PC-3 (cell line): ENCODE measurements at regions not wholly inside any gene's neighbourhood (a gene's known extent, or its start where the extent isn't known, plus 50 kb on each side); places are given as distances from the start of the nearest gene placed in this dataset.

Experiments used
- ATAC-seq: fragments of 200-7000 bp; cut with Tn5 transposase; 2 replicates; pipeline ENCODE4 v1.9.1; 2020; ENCODE audit warnings: mild to moderate bottlenecking, moderate library complexity
- BruUV-seq: library from RNA; stranded (reverse); fragments of 400-500 nt; replicated peaks from 2 replicates; lab custom pipeline; 2021; lab: Mats Ljungman, UMichigan
- CTCF ChIA-PET: fragments of 300-600 bp; sonication (Branson Sonifier 250); formaldehyde crosslinking; loops from one replicate; lab custom pipeline; 2022; ENCODE audit warnings: antibody characterized with exemption; lab: Charles Lee
- POLR2A ChIA-PET: fragments of 300-600 bp; sonication (Branson Sonifier 250); formaldehyde crosslinking; loops from one replicate; lab custom pipeline; 2022; ENCODE audit warnings: antibody characterized with exemption; ENCODE audit not compliant: unreplicated experiment; lab: Charles Lee
- DNase-seq: peaks from one replicate; pipeline ENCODE4 v3.0.0-alpha.2; 2015
- H2AFZ ChIP-seq: fragments of 300-600 bp; sonication (generic); 2 replicates; pipeline ENCODE4 v1.6.0; 2016; ENCODE audit warnings: antibody characterized with exemption, low read length
- H3F3A ChIP-seq: fragments of 300-600 bp; sonication (generic); one replicate; pipeline ENCODE4 v1.6.0; 2017; ENCODE audit warnings: antibody characterized with exemption, low read length, control low read depth, mild to moderate bottlenecking; ENCODE audit not compliant: unreplicated experiment
- H3K27ac ChIP-seq: fragments of 300-600 bp; sonication (generic); 2 replicates; pipeline ENCODE4 v1.5.1; 2016; ENCODE audit warnings: mild to moderate bottlenecking, low read length
- H3K27me3 ChIP-seq: fragments of 300-600 bp; sonication (generic); 2 replicates; pipeline ENCODE4 v1.6.1; 2016; ENCODE audit warnings: low read length, mixed read lengths
- H3K36me3 ChIP-seq: fragments of 300-600 bp; sonication (generic); 2 replicates; pipeline ENCODE4 v1.6.1; 2016; ENCODE audit warnings: low read depth, mixed run types, low read length, mixed read lengths
- H3K4me1 ChIP-seq: fragments of 300-600 bp; sonication (generic); 2 replicates; pipeline ENCODE4 v1.5.1; 2016; ENCODE audit warnings: low read length; ENCODE audit not compliant: insufficient read depth
- H3K4me2 ChIP-seq: fragments of 300-600 bp; sonication (generic); 2 replicates; pipeline ENCODE4 v1.6.0; 2016; ENCODE audit warnings: low read length
- H3K4me3 ChIP-seq: fragments of 300-600 bp; sonication (generic); 2 replicates; pipeline ENCODE4 v1.5.1; 2016; ENCODE audit warnings: mild to moderate bottlenecking, low read length, mixed read lengths
- H3K79me2 ChIP-seq: fragments of 300-600 bp; sonication (generic); 2 replicates; pipeline ENCODE4 v1.6.1; 2017; ENCODE audit warnings: low read length, mixed read lengths
- H3K9ac ChIP-seq: fragments of 300-600 bp; sonication (generic); 2 replicates; pipeline ENCODE4 v1.6.0; 2016; ENCODE audit warnings: mild to moderate bottlenecking, low read length
- H3K9me2 ChIP-seq: fragments of 300-600 bp; sonication (generic); replicated peaks from 2 replicates; pipeline ENCODE4 v1.6.1; 2016; ENCODE audit warnings: mixed run types, low read length, mixed read lengths
- H3K9me3 ChIP-seq: fragments of 300-600 bp; sonication (generic); 2 replicates; pipeline ENCODE4 v1.6.1; 2016; ENCODE audit warnings: low read length, mixed read lengths
- H4K20me1 ChIP-seq: fragments of 300-600 bp; sonication (generic); 2 replicates; pipeline ENCODE4 v1.6.1; 2016; ENCODE audit warnings: low read length, mixed read lengths
- EZH2 ChIP-seq: fragments of 300-600 bp; sonication (generic); IDR thresholded peaks from one replicate; pipeline ENCODE4 v1.6.1; 2017; ENCODE audit warnings: antibody characterized with exemption, mild to moderate bottlenecking, low read length; ENCODE audit not compliant: unreplicated experiment
- EZH2phosphoT487 ChIP-seq: fragments of 300-600 bp; sonication (generic); IDR thresholded peaks from 2 replicates; pipeline ENCODE4 v1.6.1; 2018; ENCODE audit warnings: mild to moderate bottlenecking, antibody characterized with exemption, low read length, borderline replicate concordance
- intact Hi-C: fragments of 100-400 bp; cut with micrococcal nuclease; formaldehyde crosslinking; loops from 2 replicates; pipeline ENCODE4 v1.9.0; 2023
- TF ChIP-seq, protein P1 (sequence below): fragments of 300-600 bp; sonication (generic); conservative IDR thresholded peaks from 2 replicates; pipeline ENCODE4 v1.5.1; 2017; ENCODE audit warnings: antibody characterized with exemption, low read depth, mild to moderate bottlenecking, low read length

DNA sequence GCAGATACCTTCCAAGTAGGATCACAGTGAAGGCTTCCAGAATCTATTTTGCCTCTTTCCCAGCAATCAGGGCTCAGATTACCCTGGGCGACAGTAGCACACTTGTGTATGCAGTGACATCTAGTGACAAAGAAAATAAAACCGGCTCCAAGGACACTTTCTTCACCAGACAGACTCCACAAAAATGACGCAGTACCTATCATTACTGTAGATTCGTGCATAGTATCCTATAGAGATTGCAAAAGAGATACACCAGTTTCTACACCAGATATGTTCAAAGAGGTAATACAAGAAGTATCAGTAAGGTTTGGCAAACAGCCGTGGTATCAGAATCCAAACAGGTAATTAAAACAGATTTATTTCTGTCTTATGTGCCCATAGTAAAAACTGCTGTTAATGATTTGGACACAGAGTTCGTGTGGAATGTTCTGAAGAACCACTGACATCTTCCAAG, 600.4 kb upstream of the JAG1 start:
- DNase-seq (peak; percentile 89), ATAC-seq (peak; percentile 97)
- no peaks in the 10 kb centered on the region for H3K27me3 ChIP-seq
- no peaks in the 10 kb centered on the region for H3K79me2 ChIP-seq
- H3K27ac ChIP-seq: no peak overlapping the region
- CTCF ChIA-PET: interaction anchor here (0.5 to 0.7 kb wide), 2 partner anchors 312 to 603 kb away, joined by 3 read pairs; no protein-coding TSS in a partner anchor
- H3K9me3 ChIP-seq: no peaks in the 10 kb centered on the region
- no peaks in the 10 kb centered on the region for H3F3A ChIP-seq
- H3K9ac ChIP-seq: no peak overlapping the region
- no peak overlapping the region for H2AFZ ChIP-seq
- POLR2A ChIA-PET: interaction anchor here (0.5 kb wide), 1 partner anchor 597 kb away, joined by 3 read pairs; no protein-coding TSS in a partner anchor
- intact Hi-C loops: loop anchor here (1.0 to 5.0 kb wide), 11 partner anchors 67 to 805 kb away; no protein-coding TSS in a partner anchor
- no peaks in the 10 kb centered on the region for H3K36me3 ChIP-seq
- H3K4me2 ChIP-seq: no peak overlapping the region
- BruUV-seq: no TSS peak
- no peak overlapping the region for H3K4me3 ChIP-seq
- TF ChIP-seq EZH2 (no peak), EZH2phosphoT487 (no peak)
- TF ChIP-seq, protein P1, sequence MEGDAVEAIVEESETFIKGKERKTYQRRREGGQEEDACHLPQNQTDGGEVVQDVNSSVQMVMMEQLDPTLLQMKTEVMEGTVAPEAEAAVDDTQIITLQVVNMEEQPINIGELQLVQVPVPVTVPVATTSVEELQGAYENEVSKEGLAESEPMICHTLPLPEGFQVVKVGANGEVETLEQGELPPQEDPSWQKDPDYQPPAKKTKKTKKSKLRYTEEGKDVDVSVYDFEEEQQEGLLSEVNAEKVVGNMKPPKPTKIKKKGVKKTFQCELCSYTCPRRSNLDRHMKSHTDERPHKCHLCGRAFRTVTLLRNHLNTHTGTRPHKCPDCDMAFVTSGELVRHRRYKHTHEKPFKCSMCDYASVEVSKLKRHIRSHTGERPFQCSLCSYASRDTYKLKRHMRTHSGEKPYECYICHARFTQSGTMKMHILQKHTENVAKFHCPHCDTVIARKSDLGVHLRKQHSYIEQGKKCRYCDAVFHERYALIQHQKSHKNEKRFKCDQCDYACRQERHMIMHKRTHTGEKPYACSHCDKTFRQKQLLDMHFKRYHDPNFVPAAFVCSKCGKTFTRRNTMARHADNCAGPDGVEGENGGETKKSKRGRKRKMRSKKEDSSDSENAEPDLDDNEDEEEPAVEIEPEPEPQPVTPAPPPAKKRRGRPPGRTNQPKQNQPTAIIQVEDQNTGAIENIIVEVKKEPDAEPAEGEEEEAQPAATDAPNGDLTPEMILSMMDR: peak; percentile 93
- peaks cover 7% of the 10 kb centered on the region for H3K4me1 ChIP-seq
- H4K20me1 ChIP-seq: no peaks in the 10 kb centered on the region
- H3K9me2 ChIP-seq: no peaks in the 10 kb centered on the region

DNA sequence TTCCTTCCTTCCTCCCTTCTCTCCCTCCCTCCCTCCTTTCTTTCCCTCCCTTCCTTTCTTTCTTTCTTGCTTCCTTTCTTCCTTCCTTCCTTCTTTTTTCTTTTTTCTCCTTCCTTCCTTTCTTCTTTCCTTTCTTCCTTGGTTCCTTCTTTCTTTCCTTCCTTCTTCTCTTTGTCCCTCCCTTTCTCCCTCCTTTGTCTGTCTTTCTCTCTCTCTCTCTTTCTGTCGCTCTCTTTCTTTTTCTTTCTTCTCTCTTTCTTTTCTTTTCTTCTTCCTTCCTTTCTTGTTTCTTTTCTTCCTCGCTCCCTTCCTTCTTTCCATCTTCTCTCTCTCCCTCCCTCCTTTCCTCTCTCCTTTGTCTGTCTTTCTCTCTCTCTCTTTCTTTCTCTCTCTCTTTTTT, 601.9 kb upstream of the JAG1 start:
- CTCF ChIA-PET: no interaction called here
- no peaks in the 10 kb centered on the region for H3K9me2 ChIP-seq
- intact Hi-C loops: loop anchor here (2.0 kb wide), 1 partner anchor 69 kb away; no protein-coding TSS in a partner anchor
- H3K27ac ChIP-seq: no peak overlapping the region
- H3F3A ChIP-seq: no peaks in the 10 kb centered on the region
- POLR2A ChIA-PET: interaction anchor here (0.7 kb wide), 1 partner anchor 68 kb away, joined by 4 read pairs; no protein-coding TSS in a partner anchor
- no peaks in the 10 kb centered on the region for H3K9me3 ChIP-seq
- H3K4me3 ChIP-seq: no peak overlapping the region
- TF ChIP-seq EZH2 (no peak), EZH2phosphoT487 (no peak)
- TF ChIP-seq, protein P1: no peak
- H3K4me1 ChIP-seq: peaks cover 7% of the 10 kb centered on the region
- H2AFZ ChIP-seq: no peak overlapping the region
- no peak overlapping the region for H3K4me2 ChIP-seq
- no TSS peak for BruUV-seq
- ATAC-seq (no peak), DNase-seq (no peak)
- no peaks in the 10 kb centered on the region for H3K27me3 ChIP-seq
- no peak overlapping the region for H3K9ac ChIP-seq
- no peaks in the 10 kb centered on the region for H3K79me2 ChIP-seq
- H3K36me3 ChIP-seq: no peaks in the 10 kb centered on the region
- no peaks in the 10 kb centered on the region for H4K20me1 ChIP-seq

DNA sequence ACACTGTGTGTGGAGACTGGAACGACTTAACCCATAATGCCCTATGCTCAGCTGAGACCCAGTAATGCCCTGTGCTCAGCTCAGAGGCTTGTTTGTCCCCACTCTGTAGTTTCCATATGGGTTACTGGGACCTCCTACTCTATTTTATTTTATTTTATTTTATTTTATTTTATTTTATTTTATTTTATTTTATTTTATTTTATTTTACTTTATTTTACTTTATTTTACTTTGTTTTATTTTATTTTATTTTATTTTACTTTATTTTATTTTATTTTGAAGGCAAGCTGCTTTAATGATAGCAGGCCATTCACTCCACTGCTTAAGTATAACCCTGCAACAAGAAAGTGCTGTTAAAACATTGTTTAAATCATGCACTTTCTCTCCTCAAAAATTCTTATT, 603.4 kb upstream of the JAG1 start:
- Histone ChIP-seq H3K27me3 (no peaks in the 10 kb centered on the region), H3K4me3 (no peak overlapping the region), H4K20me1 (no peaks in the 10 kb centered on the region), H3K9me2 (no peaks in the 10 kb centered on the region), H3K36me3 (no peaks in the 10 kb centered on the region), H3K27ac (no peak overlapping the region), H3K4me1 (peaks cover 7% of the 10 kb centered on the region), H3K79me2 (no peaks in the 10 kb centered on the region), H3F3A (no peaks in the 10 kb centered on the region), H3K4me2 (no peak overlapping the region), H3K9ac (no peak overlapping the region), H3K9me3 (no peaks in the 10 kb centered on the region), H2AFZ (no peak overlapping the region)
- ATAC-seq: no peak
- BruUV-seq: no TSS peak
- TF ChIP-seq EZH2phosphoT487 (no peak), EZH2 (no peak)
- TF ChIP-seq, protein P1: no peak
- DNase-seq: no peak
- CTCF ChIA-PET: no interaction called here
- POLR2A ChIA-PET: no interaction called here
- intact Hi-C loops: no loop called here
